Fibroblast of mammary gland (primary cell): ENCODE measurements at regions not wholly inside any gene's neighbourhood (a gene's known extent, or its start where the extent isn't known, plus 50 kb on each side); places are given as distances from the start of the nearest gene placed in this dataset.

ENCODE experiments used
- DNase-seq: peaks from one replicate; pipeline ENCODE4 v3.0.0-alpha.2; 2010; ENCODE audit warnings: low read depth
- H3K4me3 ChIP-seq: 2 replicates; pipeline ENCODE4 v1.5.1; 2011; ENCODE audit warnings: low read depth, mild to moderate bottlenecking, low read length, moderate library complexity; ENCODE audit not compliant: control insufficient read depth
- CTCF ChIP-seq: conservative IDR thresholded peaks from 2 replicates; pipeline ENCODE4 v1.5.1; 2011; ENCODE audit warnings: low read depth, low read length, inconsistent platforms; ENCODE audit not compliant: control insufficient read depth, insufficient read depth

GRCh38 chr4:44996276-44996845 is 270.0 kb upstream of the GNPDA2 start:
- TF ChIP-seq CTCF = no peak
- H3K4me3 ChIP-seq = no peak overlapping the region
- no peak for DNase-seq

- no peak overlapping the region for H3K4me3 ChIP-seq
- no peak for TF ChIP-seq CTCF
- DNase-seq = no peak
These were observed 261.7 kb upstream of the GNPDA2 start for GRCh38 chr4:44988011-44988410.

GRCh38 chr4:44985938-44986337 is 259.6 kb upstream of the GNPDA2 start:
- no peak for TF ChIP-seq CTCF
- no peak overlapping the region for H3K4me3 ChIP-seq
- DNase-seq = no peak

GRCh38 chr4:44985152-44985551 is 258.8 kb upstream of the GNPDA2 start:
- TF ChIP-seq CTCF = no peak
- DNase-seq = no peak
- no peak overlapping the region for H3K4me3 ChIP-seq

GRCh38 chr4:44984083-44984482 is 257.7 kb upstream of the GNPDA2 start:
- H3K4me3 ChIP-seq = no peak overlapping the region
- TF ChIP-seq CTCF = no peak
- DNase-seq = no peak

- DNase-seq = no peak
- H3K4me3 ChIP-seq = no peak overlapping the region
- no peak for TF ChIP-seq CTCF
These were observed 256.7 kb upstream of the GNPDA2 start for GRCh38 chr4:44983083-44983482.

- no peak overlapping the region for H3K4me3 ChIP-seq
- no peak for DNase-seq
- TF ChIP-seq CTCF = no peak
These were observed 251.7 kb upstream of the GNPDA2 start for GRCh38 chr4:44978020-44978419.
